Transverse colon (tissue), 4 donors: ENCODE measurements at regions not wholly inside any gene's neighbourhood (a gene's known extent, or its start where the extent isn't known, plus 50 kb on each side); places are given as distances from the start of the nearest gene placed in this dataset.
"Not testable (repeated sequence)": the region's sequence is repeated elsewhere in the genome, so short reads cannot be mapped to it uniquely, and the experiment has no call there.

Experiments used
- DNase-seq: peaks from one replicate; pipeline ENCODE4 v3.0.0-alpha.2; 2019
- H3K27ac ChIP-seq, 4 donors: fragments of 200-600 bp; sonication (generic); 2 replicates each; pipeline ENCODE4 v1.5.1; 2016 to 2018; ENCODE audit warnings: inconsistent platforms in 4 of 4
- H3K27me3 ChIP-seq: fragments of 200-600 bp; sonication (generic); 2 replicates; pipeline ENCODE4 v1.5.1; 2017; ENCODE audit warnings: inconsistent platforms
- H3K36me3 ChIP-seq, 4 donors: fragments of 200-600 bp; sonication (generic); 2 replicates each; pipeline ENCODE4 v1.5.1; 2017 to 2019; ENCODE audit warnings: inconsistent platforms in 4 of 4
- H3K4me1 ChIP-seq, 4 donors: fragments of 200-600 bp; sonication (generic); 2 replicates each; pipeline ENCODE4 v1.5.1; 2017 to 2020; ENCODE audit warnings: inconsistent platforms in 4 of 4
- H3K4me3 ChIP-seq, 4 donors: fragments of 200-600 bp; sonication (generic); 1 replicate in 1 of 4; 2 replicates in 3 of 4; pipeline versions ENCODE4 v1.5.1 to v1.6.1; 2017 to 2019; ENCODE audit warnings: inconsistent platforms in 4 of 4
- H3K9me3 ChIP-seq, 2 donors: fragments of 200-600 bp; sonication (generic); 2 replicates each; pipeline ENCODE4 v1.5.1; 2017 to 2019; ENCODE audit warnings: inconsistent platforms in 2 of 2
- CTCF ChIP-seq, 5 experiments: fragments of 200-600 bp in 3 of 5; fragments of 450-650 bp in 2 of 5; sonication (generic) in 3 of 5; IDR thresholded peaks; 1 replicate in 2 of 5; 2 replicates in 3 of 5; pipeline ENCODE4 v1.5.1; 2016 to 2017; ENCODE audit warnings: antibody characterized with exemption in 5 of 5, inconsistent platforms in 3 of 5, mild to moderate bottlenecking in 2 of 5, moderate library complexity in 1 of 5
- EP300 ChIP-seq: sonication (generic); formaldehyde crosslinking; IDR thresholded peaks from one replicate; pipeline ENCODE4 v1.6.1; 2017; ENCODE audit warnings: antibody characterized with exemption, low read depth
- POLR2A ChIP-seq: fragments of 450-650 bp; IDR thresholded peaks from one replicate; pipeline ENCODE4 v1.6.1; 2016; ENCODE audit warnings: antibody characterized with exemption, mild to moderate bottlenecking, moderate library complexity
- POLR2AphosphoS5 ChIP-seq, 3 donors: sonication (generic); formaldehyde crosslinking; IDR thresholded peaks; one replicate each; pipeline ENCODE4 v1.6.1; 2016; ENCODE audit warnings: antibody characterized with exemption in 3 of 3
- WGBS, 2 donors: methylation state at CpG; one replicate each; pipeline ENCODE4 v1.1.5; 2018; ENCODE audit warnings: low coverage in 1 of 2; 5-methylcytosine and 5-hydroxymethylcytosine counted together
- in situ Hi-C, 4 donors: fragments of 200-750 bp; cut with MboI; loops; one replicate each; pipeline versions ENCODE4 v1.15.0 to v1.15.1; 2017; ENCODE audit warnings: low sequenced_read_pairs in 3 of 4, low pct_ligation_motif_present in 1 of 4, low pct_unique_long_range_greater_than_20kb in 1 of 4
- intact Hi-C: fragments of 100-400 bp; cut with DNase I; formaldehyde crosslinking; loops from one replicate; pipeline ENCODE4 v1.15.1; 2023; ENCODE audit warnings: low total_unique reads

- H3K36me3 ChIP-seq = no peaks in the 10 kb centered on the region
- no peaks in the 10 kb centered on the region for H3K9me3 ChIP-seq
- no peaks in the 10 kb centered on the region for H3K27me3 ChIP-seq
- 87 to 88% methylated on average over 2 of the region's 2 CpGs for WGBS, 2 donors
- no peak overlapping the region for H3K4me3 ChIP-seq
- in situ Hi-C loops = no loop called here
- intact Hi-C loops = no loop called here
- no peak for DNase-seq
- no peak overlapping the region for H3K27ac ChIP-seq
- no peaks in the 10 kb centered on the region for H3K4me1 ChIP-seq
- TF ChIP-seq CTCF (IDR thresholded peaks at IDR 0.05) = no peak
- no peak for TF ChIP-seq POLR2A
- TF ChIP-seq POLR2AphosphoS5 (IDR thresholded peaks at IDR 0.05) = no peak
- no peak for TF ChIP-seq EP300
These were observed 117.2 kb upstream of the PMCH start for GRCh38 chr12:102314821-102315220.

GRCh38 chr12:102313116-102313971, 115.7 kb upstream of the PMCH start:
- intact Hi-C loops, DNase-seq, H3K4me3 ChIP-seq, in situ Hi-C loops, H3K9me3 ChIP-seq, H3K4me1 ChIP-seq, H3K27me3 ChIP-seq, H3K27ac ChIP-seq, H3K36me3 ChIP-seq: not testable (repeated sequence)
- 91 to 93% methylated on average over 6 to 29 of the region's 33 CpGs for WGBS, 2 donors

- TF ChIP-seq EP300 (no peak), POLR2AphosphoS5 (IDR thresholded peaks at IDR 0.05) (no peak), CTCF (IDR thresholded peaks at IDR 0.05) (no peak), POLR2A (no peak)
- no peak overlapping the region for H3K4me3 ChIP-seq
- H3K27me3 ChIP-seq = no peaks in the 10 kb centered on the region
- H3K9me3 ChIP-seq = no peaks in the 10 kb centered on the region
- H3K27ac ChIP-seq = no peak overlapping the region
- peaks cover 0 to 2% (median 0%) of the 10 kb centered on the region in 4 donors for H3K36me3 ChIP-seq
- in situ Hi-C loops (no loop called here), intact Hi-C loops (no loop called here)
- DNase-seq = no peak
- no peaks in the 10 kb centered on the region for H3K4me1 ChIP-seq
- 43 to 85% methylated on average over 1 to 2 of the region's 2 CpGs for WGBS, 2 donors
These were observed 107.9 kb upstream of the PMCH start for GRCh38 chr12:102305486-102305885.

- H3K36me3 ChIP-seq, DNase-seq, H3K4me3 ChIP-seq, intact Hi-C loops, H3K27ac ChIP-seq, H3K27me3 ChIP-seq, H3K9me3 ChIP-seq, H3K4me1 ChIP-seq, in situ Hi-C loops: not testable (repeated sequence)
- WGBS, 2 donors = 61 to 70% methylated on average over 2 to 5 of the region's 5 CpGs
These were observed 107.0 kb upstream of the PMCH start for GRCh38 chr12:102304667-102305066.

GRCh38 chr12:102302553-102302952, 104.9 kb upstream of the PMCH start:
- Histone ChIP-seq H3K27ac (no peak overlapping the region), H3K4me1 (no peaks in the 10 kb centered on the region), H3K27me3 (no peaks in the 10 kb centered on the region), H3K9me3 (no peaks in the 10 kb centered on the region), H3K36me3 (peaks cover 0 to 4% (median 0%) of the 10 kb centered on the region in 4 donors), H3K4me3 (no peak overlapping the region)
- in situ Hi-C loops = no loop called here
- intact Hi-C loops = no loop called here
- TF ChIP-seq CTCF (IDR thresholded peaks at IDR 0.05) (no peak), POLR2A (no peak), POLR2AphosphoS5 (IDR thresholded peaks at IDR 0.05) (no peak), EP300 (no peak)
- no peak for DNase-seq
